Endodermal cell (in vitro differentiated cells): ENCODE measurements at regions not wholly inside any gene's neighbourhood (a gene's known extent, or its start where the extent isn't known, plus 50 kb on each side); places are given as distances from the start of the nearest gene placed in this dataset.
"Not testable (repeated sequence)": the region's sequence is repeated elsewhere in the genome, so short reads cannot be mapped to it uniquely, and the experiment has no call there.

Source experiments
- DNase-seq: peaks from one replicate; pipeline ENCODE4 v3.0.0-alpha.2; 2017
- H3K27ac ChIP-seq: 2 replicates; pipeline ENCODE4 v1.5.1; 2013; ENCODE audit warnings: mild to moderate bottlenecking, low read depth, low read length, moderate library complexity
- H3K27me3 ChIP-seq: 2 replicates; pipeline ENCODE4 v1.6.1; 2013; ENCODE audit warnings: mild to moderate bottlenecking, low read length, moderate library complexity; ENCODE audit not compliant: insufficient read depth, control insufficient read depth, poor library complexity, severe bottlenecking
- H3K36me3 ChIP-seq: 2 replicates; pipeline ENCODE4 v1.7.0; 2013; ENCODE audit warnings: mild to moderate bottlenecking, low read length, moderate library complexity; ENCODE audit not compliant: control insufficient read depth, insufficient read depth
- H3K4me1 ChIP-seq: one replicate; pipeline ENCODE4 v1.7.0; 2013; ENCODE audit warnings: low read length; ENCODE audit not compliant: control insufficient read depth, insufficient read depth
- H3K4me3 ChIP-seq: 2 replicates; pipeline ENCODE4 v1.5.1; 2013; ENCODE audit warnings: mild to moderate bottlenecking, low read length, moderate library complexity
- H3K9ac ChIP-seq: 2 replicates; pipeline ENCODE4 v1.6.1; 2013; ENCODE audit warnings: mild to moderate bottlenecking, low read length, moderate library complexity; ENCODE audit not compliant: poor library complexity, severe bottlenecking; ENCODE audit errors: extremely low read depth
- H3K9me3 ChIP-seq: 2 replicates; pipeline ENCODE4 v1.6.1; 2013; ENCODE audit warnings: mild to moderate bottlenecking, low read length, moderate library complexity; ENCODE audit not compliant: control insufficient read depth
- H3K27ac Mint-ChIP-seq: 2 replicates; pipeline ENCODE4 v1.8.0; 2020; ENCODE audit warnings: mixed read lengths
- H3K27me3 Mint-ChIP-seq: 2 replicates; pipeline ENCODE4 v1.8.0; 2021; ENCODE audit warnings: mild to moderate bottlenecking, mixed read lengths; ENCODE audit not compliant: insufficient read depth
- H3K36me3 Mint-ChIP-seq: 2 replicates; pipeline ENCODE4 v1.8.0; 2020; ENCODE audit warnings: low read depth, mixed read lengths
- H3K4me1 Mint-ChIP-seq: 2 replicates; pipeline ENCODE4 v1.8.0; 2020; ENCODE audit warnings: mixed read lengths
- H3K4me3 Mint-ChIP-seq: 2 replicates; pipeline ENCODE4 v1.8.0; 2020; ENCODE audit warnings: mild to moderate bottlenecking, moderate library complexity, mixed read lengths
- H3K9me3 Mint-ChIP-seq: 2 replicates; pipeline ENCODE4 v1.8.0; 2020; ENCODE audit warnings: mild to moderate bottlenecking, mixed read lengths
- WGBS, 2 experiments: methylation state at CpG; one replicate each; pipeline versions ENCODE4 v1.1.5 to v1.1.7; 2013; ENCODE audit warnings: missing lambda C conversion rate in 2 of 2, mixed read lengths in 1 of 2; ENCODE audit not compliant: insufficient coverage in 1 of 2, insufficient read length in 1 of 2; 5-methylcytosine and 5-hydroxymethylcytosine counted together

GRCh38 chr2:87534273-87534889, 213.5 kb upstream of the PLGLB2 start:
- not testable (repeated sequence) for DNase-seq, H3K4me1 ChIP-seq, H3K9me3 Mint-ChIP-seq, H3K4me3 Mint-ChIP-seq, H3K36me3 Mint-ChIP-seq, H3K9me3 ChIP-seq, H3K36me3 ChIP-seq, H3K9ac ChIP-seq, H3K27ac Mint-ChIP-seq, H3K27ac ChIP-seq, H3K4me3 ChIP-seq, H3K27me3 ChIP-seq, H3K27me3 Mint-ChIP-seq
- no CpG with 5 or more reads among the region's 14 CpGs for WGBS, 2 experiments
- peaks cover 14% of the 10 kb centered on the region for H3K4me1 Mint-ChIP-seq

GRCh38 chr2:87536427-87536826, 211.5 kb upstream of the PLGLB2 start:
- 72% methylated on average over 2 of the region's 5 CpGs; no CpG with 5 or more reads in 1 of the 2 experiments for WGBS, 2 experiments
- not testable (repeated sequence) for H3K27me3 Mint-ChIP-seq, H3K4me3 ChIP-seq, H3K27me3 ChIP-seq, H3K9me3 Mint-ChIP-seq, H3K27ac Mint-ChIP-seq, H3K4me1 Mint-ChIP-seq, H3K9me3 ChIP-seq, H3K36me3 Mint-ChIP-seq, H3K27ac ChIP-seq, H3K4me1 ChIP-seq, H3K9ac ChIP-seq, H3K36me3 ChIP-seq, H3K4me3 Mint-ChIP-seq
- DNase-seq, result peak; percentile 59

GRCh38 chr2:87537251-87537671, 210.6 kb upstream of the PLGLB2 start:
- H3K27me3 Mint-ChIP-seq, H3K27me3 ChIP-seq, H3K9me3 ChIP-seq, H3K36me3 Mint-ChIP-seq, H3K9me3 Mint-ChIP-seq, H3K9ac ChIP-seq, H3K27ac Mint-ChIP-seq, H3K4me1 ChIP-seq, DNase-seq, H3K36me3 ChIP-seq, H3K4me3 Mint-ChIP-seq, H3K4me3 ChIP-seq, H3K27ac ChIP-seq, H3K4me1 Mint-ChIP-seq: not testable (repeated sequence)
- 91 to 100% methylated on average over 1 to 5 of the region's 8 CpGs for WGBS, 2 experiments

GRCh38 chr2:87538268-87538667, 209.6 kb upstream of the PLGLB2 start:
- 100% methylated on average over 1 of the region's 12 CpGs; no CpG with 5 or more reads in 1 of the 2 experiments for WGBS, 2 experiments
- not testable (repeated sequence) for H3K27me3 Mint-ChIP-seq, H3K36me3 Mint-ChIP-seq, DNase-seq, H3K27ac Mint-ChIP-seq, H3K36me3 ChIP-seq, H3K4me3 ChIP-seq, H3K4me3 Mint-ChIP-seq, H3K27me3 ChIP-seq, H3K27ac ChIP-seq, H3K9me3 ChIP-seq, H3K9ac ChIP-seq, H3K4me1 ChIP-seq, H3K9me3 Mint-ChIP-seq, H3K4me1 Mint-ChIP-seq

GRCh38 chr2:87539151-87539943, 208.5 kb upstream of the PLGLB2 start:
- H3K9ac ChIP-seq, H3K9me3 ChIP-seq, H3K27me3 ChIP-seq, H3K27ac Mint-ChIP-seq, H3K4me3 ChIP-seq, H3K4me1 Mint-ChIP-seq, H3K4me3 Mint-ChIP-seq, H3K36me3 Mint-ChIP-seq, H3K36me3 ChIP-seq, H3K9me3 Mint-ChIP-seq, DNase-seq, H3K27ac ChIP-seq, H3K27me3 Mint-ChIP-seq, H3K4me1 ChIP-seq: not testable (repeated sequence)
- WGBS, 2 experiments, result 95% methylated on average over 6 of the region's 15 CpGs; no CpG with 5 or more reads in 1 of the 2 experiments

GRCh38 chr2:87540242-87540641, 207.6 kb upstream of the PLGLB2 start:
- DNase-seq, H3K27ac Mint-ChIP-seq, H3K27ac ChIP-seq, H3K36me3 Mint-ChIP-seq, H3K4me3 Mint-ChIP-seq, H3K9ac ChIP-seq, H3K36me3 ChIP-seq, H3K4me1 ChIP-seq, H3K27me3 Mint-ChIP-seq, H3K27me3 ChIP-seq, H3K4me1 Mint-ChIP-seq, H3K9me3 ChIP-seq, H3K4me3 ChIP-seq, H3K9me3 Mint-ChIP-seq: not testable (repeated sequence)
- 91% methylated on average over 1 of the region's 3 CpGs; no CpG with 5 or more reads in 1 of the 2 experiments for WGBS, 2 experiments
